ENCODE measurements at regions not wholly inside any gene's neighbourhood (a gene's known extent, or its start where the extent isn't known, plus 50 kb on each side); places are given as distances from the start of the nearest gene placed in this dataset.

- Histone ChIP-seq H3K9me3 (ENCODE audit: low read depth, low read length) (no peaks in the 10 kb centered on the region), H3K4me1 (ENCODE audit: insufficient read depth, low read length) (no peaks in the 10 kb centered on the region), H3K4me3 (ENCODE audit: low read length) (no peak overlapping the region), H3K27me3 (ENCODE audit: insufficient read depth, low read length) (no peaks in the 10 kb centered on the region)
These were observed 952.3 kb downstream of the RPA4 start for GRCh38 chrX:97835969-97836368.

GRCh38 chrX:97841544-97842179, 958.0 kb downstream of the RPA4 start:
- no peak overlapping the region for H3K4me3 ChIP-seq (ENCODE audit: low read length)
- H3K9me3 ChIP-seq (ENCODE audit: low read depth, low read length): no peaks in the 10 kb centered on the region
- H3K4me1 ChIP-seq (ENCODE audit: insufficient read depth, low read length): no peaks in the 10 kb centered on the region
- H3K27me3 ChIP-seq (ENCODE audit: insufficient read depth, low read length): no peaks in the 10 kb centered on the region

- Histone ChIP-seq H3K27me3 (ENCODE audit: insufficient read depth, low read length) (no peaks in the 10 kb centered on the region), H3K9me3 (ENCODE audit: low read depth, low read length) (no peaks in the 10 kb centered on the region), H3K4me1 (ENCODE audit: insufficient read depth, low read length) (no peaks in the 10 kb centered on the region), H3K4me3 (ENCODE audit: low read length) (no peak overlapping the region)
These were observed 958.9 kb downstream of the RPA4 start for GRCh38 chrX:97842468-97843199.

GRCh38 chrX:97843200-97843811, 959.6 kb downstream of the RPA4 start:
- Histone ChIP-seq H3K9me3 (ENCODE audit: low read depth, low read length) (no peaks in the 10 kb centered on the region), H3K4me1 (ENCODE audit: insufficient read depth, low read length) (no peaks in the 10 kb centered on the region), H3K27me3 (ENCODE audit: insufficient read depth, low read length) (no peaks in the 10 kb centered on the region), H3K4me3 (ENCODE audit: low read length) (no peak overlapping the region)

GRCh38 chrX:97844161-97844560, 960.5 kb downstream of the RPA4 start:
- H3K4me3 ChIP-seq (ENCODE audit: low read length): no peak overlapping the region
- H3K27me3 ChIP-seq (ENCODE audit: insufficient read depth, low read length): no peaks in the 10 kb centered on the region
- no peaks in the 10 kb centered on the region for H3K9me3 ChIP-seq (ENCODE audit: low read depth, low read length)
- H3K4me1 ChIP-seq (ENCODE audit: insufficient read depth, low read length): no peaks in the 10 kb centered on the region

GRCh38 chrX:97844943-97845342, 961.2 kb downstream of the RPA4 start:
- Histone ChIP-seq H3K9me3 (ENCODE audit: low read depth, low read length) (no peaks in the 10 kb centered on the region), H3K4me1 (ENCODE audit: insufficient read depth, low read length) (no peaks in the 10 kb centered on the region), H3K27me3 (ENCODE audit: insufficient read depth, low read length) (no peaks in the 10 kb centered on the region), H3K4me3 (ENCODE audit: low read length) (no peak overlapping the region)

- Histone ChIP-seq H3K4me1 (ENCODE audit: insufficient read depth, low read length) (no peaks in the 10 kb centered on the region), H3K9me3 (ENCODE audit: low read depth, low read length) (no peaks in the 10 kb centered on the region), H3K27me3 (ENCODE audit: insufficient read depth, low read length) (no peaks in the 10 kb centered on the region), H3K4me3 (ENCODE audit: low read length) (no peak overlapping the region)
These were observed 961.7 kb downstream of the RPA4 start for GRCh38 chrX:97845451-97845850.

- Histone ChIP-seq H3K9me3 (ENCODE audit: low read depth, low read length) (no peaks in the 10 kb centered on the region), H3K4me3 (ENCODE audit: low read length) (no peak overlapping the region), H3K27me3 (ENCODE audit: insufficient read depth, low read length) (no peaks in the 10 kb centered on the region), H3K4me1 (ENCODE audit: insufficient read depth, low read length) (no peaks in the 10 kb centered on the region)
These were observed 962.5 kb downstream of the RPA4 start for GRCh38 chrX:97846228-97846627.

- Histone ChIP-seq H3K27me3 (ENCODE audit: insufficient read depth, low read length) (no peaks in the 10 kb centered on the region), H3K4me3 (ENCODE audit: low read length) (no peak overlapping the region), H3K4me1 (ENCODE audit: insufficient read depth, low read length) (no peaks in the 10 kb centered on the region), H3K9me3 (ENCODE audit: low read depth, low read length) (no peaks in the 10 kb centered on the region)
These were observed 963.1 kb downstream of the RPA4 start for GRCh38 chrX:97846718-97847237.

- no peaks in the 10 kb centered on the region for H3K9me3 ChIP-seq (ENCODE audit: low read depth, low read length)
- no peaks in the 10 kb centered on the region for H3K4me1 ChIP-seq (ENCODE audit: insufficient read depth, low read length)
- no peaks in the 10 kb centered on the region for H3K27me3 ChIP-seq (ENCODE audit: insufficient read depth, low read length)
- no peak overlapping the region for H3K4me3 ChIP-seq (ENCODE audit: low read length)
These were observed 964.4 kb downstream of the RPA4 start for GRCh38 chrX:97847885-97848679.

- no peaks in the 10 kb centered on the region for H3K4me1 ChIP-seq (ENCODE audit: insufficient read depth, low read length)
- no peaks in the 10 kb centered on the region for H3K27me3 ChIP-seq (ENCODE audit: insufficient read depth, low read length)
- no peaks in the 10 kb centered on the region for H3K9me3 ChIP-seq (ENCODE audit: low read depth, low read length)
- H3K4me3 ChIP-seq (ENCODE audit: low read length): no peak overlapping the region
These were observed 966.2 kb downstream of the RPA4 start for GRCh38 chrX:97849951-97850350.

- H3K4me3 ChIP-seq (ENCODE audit: low read length): no peak overlapping the region
- H3K4me1 ChIP-seq (ENCODE audit: insufficient read depth, low read length): no peaks in the 10 kb centered on the region
- H3K9me3 ChIP-seq (ENCODE audit: low read depth, low read length): no peaks in the 10 kb centered on the region
These were observed 967.2 kb downstream of the RPA4 start for GRCh38 chrX:97850911-97851310.

GRCh38 chrX:97854086-97854485, 970.4 kb downstream of the RPA4 start:
- Histone ChIP-seq H3K9me3 (ENCODE audit: low read depth, low read length) (no peaks in the 10 kb centered on the region), H3K27me3 (ENCODE audit: insufficient read depth, low read length) (no peaks in the 10 kb centered on the region), H3K4me3 (ENCODE audit: low read length) (no peak overlapping the region), H3K4me1 (ENCODE audit: insufficient read depth, low read length) (no peaks in the 10 kb centered on the region)

More at GRCh38 chrX:97850911-97851310, 967.2 kb downstream of the RPA4 start:
- no peaks in the 10 kb centered on the region for H3K27me3 ChIP-seq (ENCODE audit: insufficient read depth, low read length)

GRCh38 chrX:97858592-97858991, 974.9 kb downstream of the RPA4 start:
- no peaks in the 10 kb centered on the region for H3K9me3 ChIP-seq (ENCODE audit: low read depth, low read length)
- H3K4me1 ChIP-seq (ENCODE audit: insufficient read depth, low read length): no peaks in the 10 kb centered on the region
- no peak overlapping the region for H3K4me3 ChIP-seq (ENCODE audit: low read length)
- H3K27me3 ChIP-seq (ENCODE audit: insufficient read depth, low read length): no peaks in the 10 kb centered on the region

GRCh38 chrX:97860226-97860625, 976.5 kb downstream of the RPA4 start:
- H3K4me3 ChIP-seq (ENCODE audit: low read length): no peak overlapping the region
- H3K4me1 ChIP-seq (ENCODE audit: insufficient read depth, low read length): no peaks in the 10 kb centered on the region
- no peaks in the 10 kb centered on the region for H3K27me3 ChIP-seq (ENCODE audit: insufficient read depth, low read length)
- H3K9me3 ChIP-seq (ENCODE audit: low read depth, low read length): no peaks in the 10 kb centered on the region

All from mononuclear cell (primary cell).